Keratinocyte (primary cell): ENCODE measurements at regions not wholly inside any gene's neighbourhood (a gene's known extent, or its start where the extent isn't known, plus 50 kb on each side); places are given as distances from the start of the nearest gene placed in this dataset.

Experiments used
- DNase-seq: peaks from one replicate; pipeline ENCODE4 v3.0.0-alpha.2; 2011; ENCODE audit warnings: low read depth, missing footprints, low spot score
- FAIRE-seq: peaks from 2 replicates; lab custom pipeline; 2011; peaks lifted over from hg19 to GRCh38; lab: Jason Lieb, UNC
- H2AFZ ChIP-seq: 2 replicates; pipeline ENCODE4 v1.6.0; 2012; ENCODE audit warnings: low read length, control low read depth, inconsistent platforms; ENCODE audit not compliant: control insufficient read depth
- H3K27ac ChIP-seq: 2 replicates; pipeline ENCODE4 v1.5.1; 2011; ENCODE audit warnings: low read length; ENCODE audit not compliant: control insufficient read depth, insufficient read depth
- H3K27me3 ChIP-seq: 3 replicates; pipeline ENCODE4 v1.6.0; 2011; ENCODE audit warnings: low read length; ENCODE audit not compliant: control insufficient read depth, insufficient read depth; ENCODE audit errors: extremely low read depth
- H3K36me3 ChIP-seq, 2 experiments: 2 replicates in 1 of 2; 3 replicates in 1 of 2; pipeline ENCODE4 v1.5.1; 2011; ENCODE audit warnings: low read length in 2 of 2, mild to moderate bottlenecking in 1 of 2; ENCODE audit not compliant: control insufficient read depth in 2 of 2, insufficient read depth in 2 of 2; ENCODE audit errors: extremely low read depth in 1 of 2
- H3K4me1 ChIP-seq: 3 replicates; pipeline ENCODE4 v1.5.1; 2011; ENCODE audit warnings: low read length; ENCODE audit not compliant: control insufficient read depth, insufficient read depth; ENCODE audit errors: extremely low read depth
- H3K4me2 ChIP-seq: 3 replicates; pipeline ENCODE4 v1.6.0; 2011; ENCODE audit warnings: low read depth, low read length; ENCODE audit not compliant: control insufficient read depth, insufficient read depth; ENCODE audit errors: extremely low read depth
- H3K4me3 ChIP-seq, 3 experiments: fragments of 200-600 bp in 1 of 3; sonication (generic) in 1 of 3; 2 replicates in 2 of 3; 3 replicates in 1 of 3; pipeline ENCODE4 v1.5.1; 2011 to 2016; ENCODE audit warnings: low read length in 3 of 3, mild to moderate bottlenecking in 3 of 3, control low read depth in 2 of 3, inconsistent platforms in 1 of 3, low read depth in 1 of 3, mixed read lengths in 1 of 3, mixed run types in 1 of 3, moderate library complexity in 1 of 3; ENCODE audit not compliant: control insufficient read depth in 2 of 3, insufficient read depth in 2 of 3; ENCODE audit errors: extremely low read depth in 1 of 3
- H3K79me2 ChIP-seq: 2 replicates; pipeline ENCODE4 v1.6.0; 2012; ENCODE audit warnings: low read length; ENCODE audit not compliant: control insufficient read depth, insufficient read depth
- H3K9ac ChIP-seq: 3 replicates; pipeline ENCODE4 v1.6.0; 2011; ENCODE audit warnings: low read length; ENCODE audit not compliant: control insufficient read depth, insufficient read depth; ENCODE audit errors: extremely low read depth
- H3K9me1 ChIP-seq: 3 replicates; pipeline ENCODE4 v1.6.0; 2011; ENCODE audit warnings: low read length; ENCODE audit not compliant: control insufficient read depth, insufficient read depth; ENCODE audit errors: extremely low read depth
- H3K9me3 ChIP-seq: 2 replicates; pipeline ENCODE4 v1.5.1; 2012; ENCODE audit warnings: low read depth, low read length; ENCODE audit not compliant: control insufficient read depth
- H4K20me1 ChIP-seq: 3 replicates; pipeline ENCODE4 v1.6.0; 2011; ENCODE audit warnings: low read length; ENCODE audit not compliant: control insufficient read depth, insufficient read depth; ENCODE audit errors: extremely low read depth
- EZH2 ChIP-seq: IDR thresholded peaks from one replicate; pipeline ENCODE4 v1.6.1; 2012; ENCODE audit warnings: inconsistent platforms, mild to moderate bottlenecking, low read length, moderate library complexity
- dilution Hi-C: fragments of 300-500 bp; cut with MboI; formaldehyde crosslinking; loops from one replicate; pipeline ENCODE4 v1.7.0; 2020; ENCODE audit warnings: low sequenced_read_pairs; ENCODE audit not compliant: extremely low pct_ligation_motif_present
- TF ChIP-seq, protein P1 (sequence below), 3 experiments: IDR thresholded peaks in 1 of 3; conservative IDR thresholded peaks in 1 of 3; optimal IDR thresholded peaks in 1 of 3; 2 replicates in 2 of 3; 3 replicates in 1 of 3; pipeline versions ENCODE3 to v1.5.1; 2011; ENCODE audit warnings: low read length in 3 of 3, mild to moderate bottlenecking in 3 of 3, moderate library complexity in 2 of 3, control low read depth in 1 of 3, inconsistent platforms in 1 of 3; ENCODE audit not compliant: insufficient read depth in 2 of 3; ENCODE audit errors: extremely low read depth in 1 of 3

DNA sequence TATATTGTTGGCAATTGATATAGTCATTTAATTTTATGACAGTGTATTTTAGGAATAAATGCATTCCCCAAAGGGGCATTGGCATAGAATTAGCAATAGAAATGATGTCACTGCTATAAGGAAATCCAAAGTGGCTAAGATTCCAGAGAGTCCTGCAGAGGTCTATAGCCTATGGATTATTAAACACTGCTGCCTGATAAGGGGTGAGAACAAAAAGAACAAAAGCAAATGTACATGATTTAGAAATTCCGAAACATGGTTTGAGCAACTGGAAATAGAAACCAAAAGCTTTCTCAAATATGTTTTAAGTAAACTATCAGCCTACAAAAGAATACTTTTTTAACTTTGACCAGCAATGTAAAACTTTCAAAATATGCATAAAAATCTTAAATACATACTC lies 280.1 kb upstream of the RASGRP1 start:
- no peak overlapping the region for H3K9ac ChIP-seq

DNA sequence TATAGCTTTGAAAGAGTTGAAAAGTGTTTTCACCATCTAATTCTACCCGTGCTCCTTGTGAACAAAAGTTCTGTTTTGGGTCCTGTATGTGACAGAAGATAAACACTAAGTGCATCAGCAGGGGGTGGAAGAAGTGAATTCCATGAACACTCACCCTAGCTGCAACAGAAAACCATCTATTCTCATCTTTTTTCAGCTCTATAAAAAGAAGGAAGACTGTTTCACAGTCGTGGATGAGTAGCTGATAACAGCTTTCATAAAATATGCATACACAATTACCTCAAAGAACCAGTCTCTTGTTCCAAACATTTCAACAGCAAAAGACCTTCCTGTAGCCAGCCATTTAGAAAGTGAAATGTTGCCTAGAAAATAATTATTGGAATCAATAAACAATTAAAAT lies 281.7 kb upstream of the RASGRP1 start:
- FAIRE-seq (no peak), DNase-seq (no peak)
- Histone ChIP-seq H3K27me3 (no peaks in the 10 kb centered on the region), H2AFZ (no peak overlapping the region), H3K9ac (no peak overlapping the region), H3K4me3 (no peak overlapping the region), H3K9me3 (no peaks in the 10 kb centered on the region), H3K27ac (no peak overlapping the region), H3K9me1 (no peaks in the 10 kb centered on the region), H3K79me2 (no peaks in the 10 kb centered on the region), H3K4me1 (no peaks in the 10 kb centered on the region), H3K4me2 (no peak overlapping the region), H3K36me3 (no peaks in the 10 kb centered on the region), H4K20me1 (no peaks in the 10 kb centered on the region)
- TF ChIP-seq EZH2: no peak
- TF ChIP-seq, protein P1, sequence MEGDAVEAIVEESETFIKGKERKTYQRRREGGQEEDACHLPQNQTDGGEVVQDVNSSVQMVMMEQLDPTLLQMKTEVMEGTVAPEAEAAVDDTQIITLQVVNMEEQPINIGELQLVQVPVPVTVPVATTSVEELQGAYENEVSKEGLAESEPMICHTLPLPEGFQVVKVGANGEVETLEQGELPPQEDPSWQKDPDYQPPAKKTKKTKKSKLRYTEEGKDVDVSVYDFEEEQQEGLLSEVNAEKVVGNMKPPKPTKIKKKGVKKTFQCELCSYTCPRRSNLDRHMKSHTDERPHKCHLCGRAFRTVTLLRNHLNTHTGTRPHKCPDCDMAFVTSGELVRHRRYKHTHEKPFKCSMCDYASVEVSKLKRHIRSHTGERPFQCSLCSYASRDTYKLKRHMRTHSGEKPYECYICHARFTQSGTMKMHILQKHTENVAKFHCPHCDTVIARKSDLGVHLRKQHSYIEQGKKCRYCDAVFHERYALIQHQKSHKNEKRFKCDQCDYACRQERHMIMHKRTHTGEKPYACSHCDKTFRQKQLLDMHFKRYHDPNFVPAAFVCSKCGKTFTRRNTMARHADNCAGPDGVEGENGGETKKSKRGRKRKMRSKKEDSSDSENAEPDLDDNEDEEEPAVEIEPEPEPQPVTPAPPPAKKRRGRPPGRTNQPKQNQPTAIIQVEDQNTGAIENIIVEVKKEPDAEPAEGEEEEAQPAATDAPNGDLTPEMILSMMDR (optimal IDR thresholded peaks at IDR 0.05 in 1 of 3, IDR thresholded peaks at IDR 0.05 in 1 of 3, conservative IDR thresholded peaks at IDR 0.05 in 1 of 3; ENCODE audit: extremely low read depth in 1 of 3, insufficient read depth in 2 of 3, low read length in 3 of 3): no peak
- dilution Hi-C loops: no loop called here

More for the DNA sequence above, 280.1 kb upstream of the RASGRP1 start:
- H3K4me2 ChIP-seq: no peak overlapping the region
- no peaks in the 10 kb centered on the region for H3K27me3 ChIP-seq
- FAIRE-seq (no peak), DNase-seq (no peak)
- H3K4me3 ChIP-seq: no peak overlapping the region
- no peaks in the 10 kb centered on the region for H3K4me1 ChIP-seq
- no peaks in the 10 kb centered on the region for H3K9me1 ChIP-seq
- H3K27ac ChIP-seq: no peak overlapping the region
- H2AFZ ChIP-seq: no peak overlapping the region
- TF ChIP-seq EZH2: no peak
- TF ChIP-seq, protein P1 (optimal IDR thresholded peaks at IDR 0.05 in 1 of 3, IDR thresholded peaks at IDR 0.05 in 1 of 3, conservative IDR thresholded peaks at IDR 0.05 in 1 of 3; ENCODE audit: extremely low read depth in 1 of 3, insufficient read depth in 2 of 3, low read length in 3 of 3): no peak
- dilution Hi-C loops: no loop called here
- H3K9me3 ChIP-seq: no peaks in the 10 kb centered on the region
- H4K20me1 ChIP-seq: no peaks in the 10 kb centered on the region
- H3K79me2 ChIP-seq: no peaks in the 10 kb centered on the region
- no peaks in the 10 kb centered on the region for H3K36me3 ChIP-seq
